ENCODE measurements at regions not wholly inside any gene's neighbourhood (a gene's known extent, or its start where the extent isn't known, plus 50 kb on each side); places are given as distances from the start of the nearest gene placed in this dataset.

GRCh38 chr1:184161071-184161698 is 109.7 kb downstream of the TSEN15 start:
- 46% methylated on average over 3 of the region's 3 CpGs for WGBS (ENCODE audit: insufficient coverage, low coverage, low lambda C conversion rate, missing lambda C conversion rate)
- no peak for DNase-seq
- Histone ChIP-seq H3K27ac (no peak overlapping the region), H3K36me3 (no peaks in the 10 kb centered on the region), H3K9me3 (no peaks in the 10 kb centered on the region), H3K4me1 (no peaks in the 10 kb centered on the region), H3K27me3 (no peaks in the 10 kb centered on the region), H3K4me3 (no peak overlapping the region)
- no peak for ATAC-seq
- intact Hi-C loops (cut with DNase I): no loop called here
- TF ChIP-seq CTCF (IDR thresholded peaks at IDR 0.05) (no peak), POLR2A (IDR thresholded peaks at IDR 0.05) (no peak)

- no peaks in the 10 kb centered on the region for H3K36me3 ChIP-seq
- ATAC-seq (no peak), DNase-seq (no peak)
- H3K27ac ChIP-seq: no peak overlapping the region
- 71% methylated on average over 4 of the region's 9 CpGs for WGBS (ENCODE audit: insufficient coverage, low coverage, low lambda C conversion rate, missing lambda C conversion rate)
- intact Hi-C loops (cut with DNase I): no loop called here
- no peak overlapping the region for H3K4me3 ChIP-seq
- no peaks in the 10 kb centered on the region for H3K4me1 ChIP-seq
- no peaks in the 10 kb centered on the region for H3K9me3 ChIP-seq
- TF ChIP-seq CTCF (IDR thresholded peaks at IDR 0.05): no peak
- TF ChIP-seq POLR2A (IDR thresholded peaks at IDR 0.05): no peak
- H3K27me3 ChIP-seq: no peaks in the 10 kb centered on the region
These were observed 110.8 kb downstream of the TSEN15 start for GRCh38 chr1:184162281-184162680.

GRCh38 chr1:184163674-184164465 is 112.3 kb downstream of the TSEN15 start:
- WGBS (ENCODE audit: insufficient coverage, low coverage, low lambda C conversion rate, missing lambda C conversion rate): 74% methylated on average over 2 of the region's 3 CpGs
- H3K4me3 ChIP-seq: no peak overlapping the region
- H3K4me1 ChIP-seq: no peaks in the 10 kb centered on the region
- ATAC-seq (peak in 1 of 4 donors; percentile 42), DNase-seq (no peak)
- intact Hi-C loops (cut with DNase I): no loop called here
- H3K27me3 ChIP-seq: no peaks in the 10 kb centered on the region
- TF ChIP-seq CTCF (IDR thresholded peaks at IDR 0.05) (no peak), POLR2A (IDR thresholded peaks at IDR 0.05) (no peak)
- H3K9me3 ChIP-seq: no peaks in the 10 kb centered on the region
- H3K27ac ChIP-seq: no peak overlapping the region
- H3K36me3 ChIP-seq: no peaks in the 10 kb centered on the region

GRCh38 chr1:184164536-184164935 is 113.0 kb downstream of the TSEN15 start:
- ATAC-seq: no peak
- no peak overlapping the region for H3K4me3 ChIP-seq
- H3K9me3 ChIP-seq: no peaks in the 10 kb centered on the region
- no peak for DNase-seq
- no peaks in the 10 kb centered on the region for H3K4me1 ChIP-seq
- no CpG with 5 or more reads among the region's 1 CpG for WGBS (ENCODE audit: insufficient coverage, low coverage, low lambda C conversion rate, missing lambda C conversion rate)
- no peak overlapping the region for H3K27ac ChIP-seq
- intact Hi-C loops (cut with DNase I): no loop called here
- no peak for TF ChIP-seq CTCF (IDR thresholded peaks at IDR 0.05)
- no peak for TF ChIP-seq POLR2A (IDR thresholded peaks at IDR 0.05)
- no peaks in the 10 kb centered on the region for H3K36me3 ChIP-seq
- H3K27me3 ChIP-seq: no peaks in the 10 kb centered on the region

Measured in right lobe of liver (tissue), 6 donors.